ENCODE measurements at regions not wholly inside any gene's neighbourhood (a gene's known extent, or its start where the extent isn't known, plus 50 kb on each side); places are given as distances from the start of the nearest gene placed in this dataset.

DNA sequence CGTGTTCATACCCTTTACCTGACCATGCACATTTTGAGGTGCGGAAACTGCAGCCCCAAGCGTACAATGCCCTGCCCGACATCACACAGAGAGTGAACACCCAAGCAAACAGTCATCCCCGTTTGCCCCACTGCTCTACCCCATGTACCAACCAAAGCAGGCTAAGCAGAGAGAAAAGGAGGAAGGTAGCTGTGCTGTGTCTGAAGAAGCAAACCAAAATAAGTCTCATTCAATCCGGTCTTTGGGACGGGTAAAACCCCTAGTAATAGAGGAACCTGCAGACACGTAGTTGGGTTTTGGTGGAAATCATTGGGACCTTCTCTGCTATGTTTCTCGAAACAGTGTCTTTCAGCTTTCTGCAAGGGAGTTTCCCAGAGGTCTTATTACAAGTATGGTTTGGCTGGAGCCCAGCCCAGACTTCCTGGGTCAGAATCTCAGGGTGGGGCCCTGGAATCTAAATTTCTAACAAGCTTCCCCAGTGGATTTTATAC, 164.6 kb upstream of the HES1 start:
- peaks cover 0 to 5% (median 0%) of the 10 kb centered on the region in 3 experiments; a peak in 1 of 7 replicates for H3K36me3 Mint-ChIP-seq (ENCODE audit: insufficient read depth in 1 of 3, low read depth in 3 of 3)
- no peaks in the 10 kb centered on the region for H3K23me2 ChIP-seq (ENCODE audit: insufficient read length, low read depth, low read length, poor library complexity, severe bottlenecking)
- H3K79me1 ChIP-seq (ENCODE audit: insufficient read depth, low read depth, low read length, poor library complexity, severe bottlenecking), result no peaks in the 10 kb centered on the region
- no peak overlapping the region for H3K4ac ChIP-seq (ENCODE audit: low read depth, low read length)
- H2AFZ ChIP-seq (ENCODE audit: low read length), result no peak overlapping the region
- no peak overlapping the region for H3K9ac ChIP-seq (ENCODE audit: extremely low read depth, insufficient read length, low read length)
- H3K79me2 ChIP-seq (ENCODE audit: insufficient read depth, low read length), result no peaks in the 10 kb centered on the region
- no CpG with 5 or more reads among the region's 9 CpGs for WGBS (ENCODE audit: extremely low coverage, insufficient read length, low lambda C conversion rate)
- H3K18ac ChIP-seq (ENCODE audit: insufficient read length, low read depth, low read length), result no peak overlapping the region
- TF ChIP-seq, protein P1, sequence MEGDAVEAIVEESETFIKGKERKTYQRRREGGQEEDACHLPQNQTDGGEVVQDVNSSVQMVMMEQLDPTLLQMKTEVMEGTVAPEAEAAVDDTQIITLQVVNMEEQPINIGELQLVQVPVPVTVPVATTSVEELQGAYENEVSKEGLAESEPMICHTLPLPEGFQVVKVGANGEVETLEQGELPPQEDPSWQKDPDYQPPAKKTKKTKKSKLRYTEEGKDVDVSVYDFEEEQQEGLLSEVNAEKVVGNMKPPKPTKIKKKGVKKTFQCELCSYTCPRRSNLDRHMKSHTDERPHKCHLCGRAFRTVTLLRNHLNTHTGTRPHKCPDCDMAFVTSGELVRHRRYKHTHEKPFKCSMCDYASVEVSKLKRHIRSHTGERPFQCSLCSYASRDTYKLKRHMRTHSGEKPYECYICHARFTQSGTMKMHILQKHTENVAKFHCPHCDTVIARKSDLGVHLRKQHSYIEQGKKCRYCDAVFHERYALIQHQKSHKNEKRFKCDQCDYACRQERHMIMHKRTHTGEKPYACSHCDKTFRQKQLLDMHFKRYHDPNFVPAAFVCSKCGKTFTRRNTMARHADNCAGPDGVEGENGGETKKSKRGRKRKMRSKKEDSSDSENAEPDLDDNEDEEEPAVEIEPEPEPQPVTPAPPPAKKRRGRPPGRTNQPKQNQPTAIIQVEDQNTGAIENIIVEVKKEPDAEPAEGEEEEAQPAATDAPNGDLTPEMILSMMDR (conservative IDR thresholded peaks at IDR 0.05), result no peak
- H2BK12ac ChIP-seq (ENCODE audit: insufficient read length, low read depth, low read length), result no peak overlapping the region
- DNase-seq, result no peak
- peaks cover 0 to 3% of the 10 kb centered on the region in 2 experiments; a peak in 1 of 5 replicates for H3K9me3 Mint-ChIP-seq
- no peak overlapping the region for H2AK5ac ChIP-seq (ENCODE audit: insufficient read length, low read length)
- H3K27me3 ChIP-seq (ENCODE audit: insufficient read depth, low read length), result no peaks in the 10 kb centered on the region
- no peak overlapping the region for H4K5ac ChIP-seq (ENCODE audit: insufficient read length, low read depth, low read length)
- no peak overlapping the region for H4K91ac ChIP-seq (ENCODE audit: insufficient read length, low read depth, low read length)
- no peak overlapping the region for H3K27ac Mint-ChIP-seq
- no peak overlapping the region for H3K4me3 Mint-ChIP-seq
- no peak overlapping the region for H2BK120ac ChIP-seq (ENCODE audit: low read depth, low read length, poor library complexity, severe bottlenecking)
- H4K20me1 ChIP-seq (ENCODE audit: control insufficient read depth, insufficient read depth, insufficient read length), result no peaks in the 10 kb centered on the region
- H3K4me1 Mint-ChIP-seq, result peaks cover 65 to 72% of the 10 kb centered on the region in 2 experiments
- H3K23ac ChIP-seq (ENCODE audit: insufficient read length, low read depth, low read length), result no peak overlapping the region
- no peak overlapping the region for H3K4me2 ChIP-seq (ENCODE audit: insufficient read depth, insufficient read length, low read length)
- H3K27me3 Mint-ChIP-seq (ENCODE audit: low read depth), result peaks cover 37% of the 10 kb centered on the region
- no peak overlapping the region for H3K27ac ChIP-seq (ENCODE audit: insufficient read length, low read depth, low read length)
- H3K4me1 ChIP-seq (ENCODE audit: insufficient read depth, low read length), result peaks cover 5% of the 10 kb centered on the region; the same call in 1 of the 2 replicates
- no peak overlapping the region for H2BK20ac ChIP-seq (ENCODE audit: low read depth, low read length, poor library complexity, severe bottlenecking)
- H4K8ac ChIP-seq (replicated peaks; ENCODE audit: insufficient read length, low read depth, low read length), result no peak overlapping the region
- no peak overlapping the region for H3K14ac ChIP-seq (ENCODE audit: insufficient read depth, low read length)
- H3T11ph ChIP-seq (ENCODE audit: low read length), result no peak overlapping the region
- H2BK15ac ChIP-seq (ENCODE audit: low read depth, low read length), result no peak overlapping the region
- no peak overlapping the region for H2BK5ac ChIP-seq (ENCODE audit: insufficient read length, low read length)
- no peak overlapping the region for H3K56ac ChIP-seq (ENCODE audit: insufficient read length, low read depth, low read length)
- H3K9me3 ChIP-seq (ENCODE audit: control insufficient read depth, low read depth, low read length), result no peaks in the 10 kb centered on the region

All from H9 (cell line).